ENCODE measurements at regions not wholly inside any gene's neighbourhood (a gene's known extent, or its start where the extent isn't known, plus 50 kb on each side); places are given as distances from the start of the nearest gene placed in this dataset.

DNA sequence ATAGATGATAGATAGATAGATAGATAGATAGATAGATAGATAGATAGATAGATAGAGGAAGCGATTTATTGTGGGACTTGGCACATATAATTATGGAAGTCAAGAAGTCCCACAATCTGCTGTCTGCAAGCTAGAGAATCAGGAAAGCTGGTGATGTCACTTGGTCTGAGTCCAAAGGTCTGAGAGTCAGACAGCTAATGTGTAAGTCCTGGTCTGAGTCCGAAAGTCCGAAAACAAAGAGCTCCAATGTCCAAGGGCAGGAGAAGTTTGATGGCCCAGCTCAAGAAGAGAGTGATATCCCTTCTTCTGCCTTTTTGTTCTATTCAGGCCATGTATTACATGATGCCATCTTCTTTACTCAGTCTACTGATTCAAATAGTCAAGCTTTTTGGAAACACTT, 53.8 kb upstream of the TCF7L2 start:
- ChIA-PET RAD21 (ENCODE audit: unreplicated experiment) (no interaction called here), CTCF (no interaction called here), POLR2A (no interaction called here), SMC1A (ENCODE audit: uncharacterized antibody, unreplicated experiment) (no interaction called here)
- Histone ChIP-seq H3K27me3 (replicated peaks in 1 of 2; ENCODE audit: control insufficient read depth in 2 of 2, insufficient read depth in 2 of 2, low read length in 1 of 2) (no peaks in the 10 kb centered on the region), H3K79me2 (ENCODE audit: control insufficient read depth, insufficient read depth, low read length) (no peaks in the 10 kb centered on the region), H3K4me3 (no peak overlapping the region), H4K20me1 (ENCODE audit: control insufficient read depth, insufficient read depth) (no peaks in the 10 kb centered on the region), H3K9ac (ENCODE audit: control insufficient read depth, insufficient read depth, low read length) (no peak overlapping the region), H2AFZ (ENCODE audit: control insufficient read depth, low read depth, low read length) (no peak overlapping the region), H3K27ac (ENCODE audit: control insufficient read depth, insufficient read depth) (no peak overlapping the region), H3K9me3 (replicated peaks; ENCODE audit: control insufficient read depth, insufficient read depth, low read length) (peaks cover 4% of the 10 kb centered on the region; the same call in 1 of the 3 replicates), H3K36me3 (ENCODE audit: control insufficient read depth in 2 of 2, insufficient read depth in 2 of 2, low read length in 1 of 2) (no peaks in the 10 kb centered on the region), H3K4me1 (ENCODE audit: control insufficient read depth, insufficient read depth, low read length) (no peaks in the 10 kb centered on the region), H3K4me2 (ENCODE audit: control insufficient read depth, insufficient read depth) (no peak overlapping the region)
- TF ChIP-seq NFIC (IDR thresholded peaks at IDR 0.05; ENCODE audit: low read depth, low read length) (no peak), BACH1 (IDR thresholded peaks at IDR 0.05; ENCODE audit: borderline replicate concordance) (no peak), BHLHE40 (IDR thresholded peaks at IDR 0.05; ENCODE audit: borderline replicate concordance in 1 of 2, low read depth in 2 of 2, low read length in 1 of 2) (no peak), RB1 (IDR thresholded peaks at IDR 0.05; ENCODE audit: borderline replicate concordance) (no peak), MYB (IDR thresholded peaks at IDR 0.05; ENCODE audit: borderline replicate concordance, low read depth, low read length) (no peak), CBFB (IDR thresholded peaks at IDR 0.05; ENCODE audit: low read depth) (no peak), ZSCAN29 (IDR thresholded peaks at IDR 0.05) (no peak), PAX5 (IDR thresholded peaks at IDR 0.05; ENCODE audit: borderline replicate concordance, low read depth, low read length) (no peak), FOXK2 (IDR thresholded peaks at IDR 0.05) (no peak), SMARCA5 (IDR thresholded peaks at IDR 0.05) (no peak), PML (IDR thresholded peaks at IDR 0.05; ENCODE audit: low read length) (no peak), IRF4 (IDR thresholded peaks at IDR 0.05; ENCODE audit: low read depth, low read length) (no peak), HDAC6 (IDR thresholded peaks at IDR 0.05; ENCODE audit: unreplicated experiment) (no peak), SREBF2 (IDR thresholded peaks at IDR 0.05; ENCODE audit: low read length) (no peak), POLR2AphosphoS2 (IDR thresholded peaks at IDR 0.05; ENCODE audit: low read depth, low read length) (no peak)
- TF ChIP-seq, protein P1, sequence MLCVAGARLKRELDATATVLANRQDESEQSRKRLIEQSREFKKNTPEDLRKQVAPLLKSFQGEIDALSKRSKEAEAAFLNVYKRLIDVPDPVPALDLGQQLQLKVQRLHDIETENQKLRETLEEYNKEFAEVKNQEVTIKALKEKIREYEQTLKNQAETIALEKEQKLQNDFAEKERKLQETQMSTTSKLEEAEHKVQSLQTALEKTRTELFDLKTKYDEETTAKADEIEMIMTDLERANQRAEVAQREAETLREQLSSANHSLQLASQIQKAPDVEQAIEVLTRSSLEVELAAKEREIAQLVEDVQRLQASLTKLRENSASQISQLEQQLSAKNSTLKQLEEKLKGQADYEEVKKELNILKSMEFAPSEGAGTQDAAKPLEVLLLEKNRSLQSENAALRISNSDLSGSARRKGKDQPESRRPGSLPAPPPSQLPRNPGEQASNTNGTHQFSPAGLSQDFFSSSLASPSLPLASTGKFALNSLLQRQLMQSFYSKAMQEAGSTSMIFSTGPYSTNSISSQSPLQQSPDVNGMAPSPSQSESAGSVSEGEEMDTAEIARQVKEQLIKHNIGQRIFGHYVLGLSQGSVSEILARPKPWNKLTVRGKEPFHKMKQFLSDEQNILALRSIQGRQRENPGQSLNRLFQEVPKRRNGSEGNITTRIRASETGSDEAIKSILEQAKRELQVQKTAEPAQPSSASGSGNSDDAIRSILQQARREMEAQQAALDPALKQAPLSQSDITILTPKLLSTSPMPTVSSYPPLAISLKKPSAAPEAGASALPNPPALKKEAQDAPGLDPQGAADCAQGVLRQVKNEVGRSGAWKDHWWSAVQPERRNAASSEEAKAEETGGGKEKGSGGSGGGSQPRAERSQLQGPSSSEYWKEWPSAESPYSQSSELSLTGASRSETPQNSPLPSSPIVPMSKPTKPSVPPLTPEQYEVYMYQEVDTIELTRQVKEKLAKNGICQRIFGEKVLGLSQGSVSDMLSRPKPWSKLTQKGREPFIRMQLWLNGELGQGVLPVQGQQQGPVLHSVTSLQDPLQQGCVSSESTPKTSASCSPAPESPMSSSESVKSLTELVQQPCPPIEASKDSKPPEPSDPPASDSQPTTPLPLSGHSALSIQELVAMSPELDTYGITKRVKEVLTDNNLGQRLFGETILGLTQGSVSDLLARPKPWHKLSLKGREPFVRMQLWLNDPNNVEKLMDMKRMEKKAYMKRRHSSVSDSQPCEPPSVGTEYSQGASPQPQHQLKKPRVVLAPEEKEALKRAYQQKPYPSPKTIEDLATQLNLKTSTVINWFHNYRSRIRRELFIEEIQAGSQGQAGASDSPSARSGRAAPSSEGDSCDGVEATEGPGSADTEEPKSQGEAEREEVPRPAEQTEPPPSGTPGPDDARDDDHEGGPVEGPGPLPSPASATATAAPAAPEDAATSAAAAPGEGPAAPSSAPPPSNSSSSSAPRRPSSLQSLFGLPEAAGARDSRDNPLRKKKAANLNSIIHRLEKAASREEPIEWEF (IDR thresholded peaks at IDR 0.05; ENCODE audit: insufficient replicate concordance, low read depth, low read length) = no peak
- TF ChIP-seq, protein P2, sequence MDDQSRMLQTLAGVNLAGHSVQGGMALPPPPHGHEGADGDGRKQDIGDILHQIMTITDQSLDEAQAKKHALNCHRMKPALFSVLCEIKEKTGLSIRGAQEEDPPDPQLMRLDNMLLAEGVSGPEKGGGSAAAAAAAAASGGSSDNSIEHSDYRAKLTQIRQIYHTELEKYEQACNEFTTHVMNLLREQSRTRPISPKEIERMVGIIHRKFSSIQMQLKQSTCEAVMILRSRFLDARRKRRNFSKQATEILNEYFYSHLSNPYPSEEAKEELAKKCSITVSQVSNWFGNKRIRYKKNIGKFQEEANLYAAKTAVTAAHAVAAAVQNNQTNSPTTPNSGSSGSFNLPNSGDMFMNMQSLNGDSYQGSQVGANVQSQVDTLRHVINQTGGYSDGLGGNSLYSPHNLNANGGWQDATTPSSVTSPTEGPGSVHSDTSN (IDR thresholded peaks at IDR 0.05; ENCODE audit: insufficient replicate concordance, low read depth, low read length) = no peak
- TF ChIP-seq, protein P3, sequence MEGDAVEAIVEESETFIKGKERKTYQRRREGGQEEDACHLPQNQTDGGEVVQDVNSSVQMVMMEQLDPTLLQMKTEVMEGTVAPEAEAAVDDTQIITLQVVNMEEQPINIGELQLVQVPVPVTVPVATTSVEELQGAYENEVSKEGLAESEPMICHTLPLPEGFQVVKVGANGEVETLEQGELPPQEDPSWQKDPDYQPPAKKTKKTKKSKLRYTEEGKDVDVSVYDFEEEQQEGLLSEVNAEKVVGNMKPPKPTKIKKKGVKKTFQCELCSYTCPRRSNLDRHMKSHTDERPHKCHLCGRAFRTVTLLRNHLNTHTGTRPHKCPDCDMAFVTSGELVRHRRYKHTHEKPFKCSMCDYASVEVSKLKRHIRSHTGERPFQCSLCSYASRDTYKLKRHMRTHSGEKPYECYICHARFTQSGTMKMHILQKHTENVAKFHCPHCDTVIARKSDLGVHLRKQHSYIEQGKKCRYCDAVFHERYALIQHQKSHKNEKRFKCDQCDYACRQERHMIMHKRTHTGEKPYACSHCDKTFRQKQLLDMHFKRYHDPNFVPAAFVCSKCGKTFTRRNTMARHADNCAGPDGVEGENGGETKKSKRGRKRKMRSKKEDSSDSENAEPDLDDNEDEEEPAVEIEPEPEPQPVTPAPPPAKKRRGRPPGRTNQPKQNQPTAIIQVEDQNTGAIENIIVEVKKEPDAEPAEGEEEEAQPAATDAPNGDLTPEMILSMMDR (IDR thresholded peaks at IDR 0.05 in 2 of 3, conservative IDR thresholded peaks at IDR 0.05 in 1 of 3; ENCODE audit: control insufficient read depth in 2 of 3, extremely low read depth in 1 of 3, insufficient read depth in 1 of 3, low read depth in 3 of 3, low read length in 3 of 3) = no peak
- no peak for ATAC-seq
- in situ Hi-C loops (cut with MboI) = no loop called here
- BruUV-seq (replicated peaks) = no TSS peak
- intact Hi-C loops (cut with micrococcal nuclease; ENCODE audit: unreplicated experiment) = no loop called here
- WGBS (ENCODE audit: insufficient coverage, insufficient replicate concordance, low lambda C conversion rate, missing lambda C conversion rate) = 53% methylated on average over 3 of the region's 3 CpGs
- DNase-seq (ENCODE audit: low read depth, low spot score) = no peak
- FAIRE-seq = no peak
